A549 (cell line): ENCODE measurements at regions not wholly inside any gene's neighbourhood (a gene's known extent, or its start where the extent isn't known, plus 50 kb on each side); places are given as distances from the start of the nearest gene placed in this dataset.

Experiments used
- ATAC-seq, 2 experiments: fragments of 200-7000 bp in 1 of 2; fragments of >200 bp in 1 of 2; cut with Nextera tagmentation in 1 of 2; cut with Tn5 transposase in 1 of 2; 3 replicates each; pipeline versions ENCODE4 v1.8.0 to v1.9.1; 2018 to 2020; ENCODE audit warnings: mild to moderate bottlenecking in 1 of 2, moderate library complexity in 1 of 2
- CTCF ChIA-PET: fragments of 300-600 bp; sonication (Branson Sonifier 250); formaldehyde crosslinking; extraction: SDS; loops from one replicate; lab custom pipeline; 2021; ENCODE audit warnings: antibody characterized with exemption, inconsistent platforms; lab: Yijun Ruan, JAX
- POLR2A ChIA-PET: fragments of 350-600 bp; formaldehyde crosslinking; extraction: SDS; loops from one replicate; lab custom pipeline; 2021; ENCODE audit warnings: antibody characterized with exemption, inconsistent platforms; lab: Yijun Ruan, JAX
- DNase-seq, 2 experiments: peaks; one replicate each; pipeline versions ENCODE4 v3.0.0 to v3.0.0-alpha.2; 2011 to 2016; ENCODE audit warnings: low read depth in 1 of 2, low spot score in 1 of 2
- FAIRE-seq: peaks from 2 replicates; lab custom pipeline; 2011; peaks lifted over from hg19 to GRCh38; lab: Jason Lieb, UNC
- H3K27ac ChIP-seq, 2 experiments: fragments of >200 bp; sonication (Bioruptor Twin); formaldehyde crosslinking; 3 replicates each; pipeline ENCODE4 v1.5.1; 2016 to 2017
- H3K4me1 ChIP-seq: fragments of >200 bp; sonication (Bioruptor Twin); formaldehyde crosslinking; 3 replicates; pipeline ENCODE4 v1.6.1; 2016
- H3K4me2 ChIP-seq: fragments of >200 bp; sonication (Bioruptor Twin); formaldehyde crosslinking; 3 replicates; pipeline ENCODE4 v1.6.1; 2016
- H3K4me3 ChIP-seq: fragments of >200 bp; sonication (Bioruptor Twin); formaldehyde crosslinking; 3 replicates; pipeline ENCODE4 v1.5.1; 2016
- H3K9me3 ChIP-seq: fragments of >200 bp; sonication (Bioruptor Twin); formaldehyde crosslinking; 3 replicates; pipeline ENCODE4 v1.6.1; 2016
- CEBPB ChIP-seq, 2 experiments: fragments of >200 bp in 1 of 2; sonication (Bioruptor Twin) in 1 of 2; formaldehyde crosslinking in 1 of 2; IDR thresholded peaks; 2 replicates each; pipeline ENCODE4 v1.6.1; 2012 to 2016
- CHD4 ChIP-seq: fragments of 200-600 bp; sonication (generic); IDR thresholded peaks from 2 replicates; pipeline ENCODE4 v1.6.1; 2016; ENCODE audit warnings: antibody characterized with exemption, mild to moderate bottlenecking, borderline replicate concordance
- EP300 ChIP-seq, 2 experiments: fragments of >200 bp; sonication (Bioruptor Twin); formaldehyde crosslinking; IDR thresholded peaks; 2 replicates in 1 of 2; 3 replicates in 1 of 2; pipeline ENCODE4 v1.6.1; 2016 to 2017
- FOSB ChIP-seq: fragments of 250-450 bp; sonication (Bioruptor Pico); IDR thresholded peaks from 2 replicates; pipeline ENCODE4 v1.5.0; 2020; ENCODE audit warnings: mild to moderate bottlenecking, moderate library complexity
- FOSL2 ChIP-seq, 2 experiments: fragments of 450-650 bp in 1 of 2; fragments of >200 bp in 1 of 2; sonication (Bioruptor Twin) in 1 of 2; formaldehyde crosslinking; IDR thresholded peaks; 2 replicates each; pipeline versions ENCODE4 v1.5.0 to v1.6.1; 2016 to 2020; ENCODE audit warnings: mild to moderate bottlenecking in 1 of 2, moderate library complexity in 1 of 2
- FOXS1 ChIP-seq: fragments of 250-450 bp; sonication (Bioruptor Pico); IDR thresholded peaks from 2 replicates; pipeline ENCODE4 v1.5.0; 2020; ENCODE audit warnings: mild to moderate bottlenecking, moderate library complexity
- HOXA7 ChIP-seq: fragments of 250-450 bp; sonication (Bioruptor Pico); IDR thresholded peaks from 2 replicates; pipeline ENCODE4 v1.5.0; 2020; ENCODE audit warnings: mild to moderate bottlenecking, moderate library complexity
- HOXB13 ChIP-seq: fragments of 250-450 bp; sonication (Bioruptor Pico); IDR thresholded peaks from 2 replicates; pipeline ENCODE4 v1.5.0; 2020; ENCODE audit warnings: low read depth, mild to moderate bottlenecking, moderate library complexity
- JUN ChIP-seq, 2 experiments: fragments of >200 bp; sonication (Bioruptor Twin); formaldehyde crosslinking; IDR thresholded peaks; 2 replicates in 1 of 2; 3 replicates in 1 of 2; pipeline ENCODE4 v1.6.1; 2016 to 2017
- KDM1A ChIP-seq: fragments of 200-600 bp; sonication (generic); IDR thresholded peaks from 2 replicates; pipeline ENCODE4 v1.6.1; 2016; ENCODE audit warnings: low read depth, mild to moderate bottlenecking
- KDM5A ChIP-seq: fragments of 200-600 bp; sonication (generic); IDR thresholded peaks from 2 replicates; pipeline ENCODE4 v1.6.1; 2016; ENCODE audit warnings: antibody characterized with exemption, mild to moderate bottlenecking
- MAFK ChIP-seq: fragments of 450-650 bp; IDR thresholded peaks from 2 replicates; pipeline ENCODE4 v1.6.1; 2014; ENCODE audit not compliant: partially characterized antibody
- MAZ ChIP-seq: fragments of 150-350 bp; IDR thresholded peaks from 2 replicates; pipeline ENCODE4 v1.6.1; 2014; ENCODE audit warnings: antibody characterized with exemption, low read depth, low read length, borderline replicate concordance
- NPAS2 ChIP-seq: fragments of 250-450 bp; sonication (Bioruptor Pico); IDR thresholded peaks from 2 replicates; pipeline ENCODE4 v1.8.0; 2022; ENCODE audit warnings: mild to moderate bottlenecking, moderate library complexity, borderline replicate concordance
- POLR2AphosphoS2 ChIP-seq: conservative IDR thresholded peaks from 2 replicates; pipeline ENCODE4 v1.6.1; 2012; ENCODE audit warnings: low read length, improper control_type of control experiment, inconsistent platforms
- RFX5 ChIP-seq: fragments of 450-650 bp; IDR thresholded peaks from 2 replicates; pipeline ENCODE4 v1.7.1; 2014; ENCODE audit warnings: antibody characterized with exemption, mild to moderate bottlenecking, moderate library complexity
- SMC3 ChIP-seq: fragments of >200 bp; sonication (Bioruptor Twin); formaldehyde crosslinking; IDR thresholded peaks from 3 replicates; pipeline ENCODE4 v1.6.1; 2018; ENCODE audit warnings: inconsistent platforms
- SREBF2 ChIP-seq: fragments of 450-650 bp; IDR thresholded peaks from 2 replicates; pipeline ENCODE4 v1.6.1; 2014; ENCODE audit warnings: mild to moderate bottlenecking, moderate library complexity
- ZC3H11A ChIP-seq: fragments of 450-650 bp; IDR thresholded peaks from 2 replicates; pipeline ENCODE4 v1.6.1; 2014; ENCODE audit warnings: antibody characterized with exemption, mild to moderate bottlenecking
- WGBS: methylation state at CpG from one replicate; pipeline ENCODE4 v1.1.6; 2017; ENCODE audit errors: missing lambda C conversion rate; 5-methylcytosine and 5-hydroxymethylcytosine counted together
- TF ChIP-seq, protein P1 (sequence below): fragments of >200 bp; sonication (Bioruptor Twin); formaldehyde crosslinking; IDR thresholded peaks from 3 replicates; pipeline ENCODE4 v1.5.1; 2016
- TF ChIP-seq, protein P2 (sequence below): fragments of 450-650 bp; IDR thresholded peaks from 2 replicates; pipeline ENCODE4 v1.6.1; 2014; ENCODE audit warnings: antibody characterized with exemption
- TF ChIP-seq, protein P3 (sequence below): IDR thresholded peaks from 2 replicates; pipeline ENCODE4 v1.6.1; 2012; ENCODE audit warnings: low read depth, borderline replicate concordance
- TF ChIP-seq, protein P4 (sequence below): fragments of 250-450 bp; sonication (Bioruptor Pico); IDR thresholded peaks from 2 replicates; pipeline ENCODE4 v1.5.0; 2021; ENCODE audit warnings: mild to moderate bottlenecking, moderate library complexity, borderline replicate concordance
- TF ChIP-seq, protein P5 (sequence below): fragments of 200-600 bp; sonication (generic); IDR thresholded peaks from 2 replicates; pipeline ENCODE4 v1.6.1; 2016; ENCODE audit warnings: antibody characterized with exemption, mild to moderate bottlenecking, moderate library complexity
- TF ChIP-seq, protein P6 (sequence below): fragments of >200 bp; sonication (Bioruptor Twin); formaldehyde crosslinking; IDR thresholded peaks from 3 replicates; pipeline ENCODE4 v1.6.1; 2016

DNA sequence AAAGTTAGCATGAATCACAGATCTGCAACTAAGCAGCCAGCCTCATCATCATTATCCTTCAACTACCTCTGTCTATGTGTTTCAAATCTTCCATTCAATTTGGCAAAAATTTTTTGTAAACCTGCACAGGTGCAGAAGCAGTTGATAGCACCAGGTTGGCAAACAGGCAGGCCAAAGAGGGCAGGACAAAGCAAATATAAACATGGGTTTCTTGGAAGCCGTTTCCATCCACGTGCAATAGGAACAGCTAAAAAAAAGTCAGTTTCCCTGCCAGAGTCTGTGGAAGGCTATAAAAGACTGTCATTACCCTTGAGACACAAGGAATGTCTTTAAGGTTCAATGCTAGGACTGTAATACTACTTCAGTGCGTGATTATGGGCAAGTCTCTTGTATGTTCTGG lies 253.2 kb downstream of the PDHA2 start:
- Histone ChIP-seq H3K9me3 (no peaks in the 10 kb centered on the region), H3K4me1 (no peaks in the 10 kb centered on the region), H3K27ac (no peak overlapping the region)
- ATAC-seq, result no peak
- DNase-seq, result no peak
- FAIRE-seq, result no peak
- POLR2A ChIA-PET, result no interaction called here
- TF ChIP-seq KDM1A (no peak), EP300 (IDR thresholded peaks at IDR 0.05) (no peak), SMC3 (no peak), FOSL2 (IDR thresholded peaks at IDR 0.05) (no peak), FOSL2 (CRISPR knock-in tag; IDR thresholded peaks at IDR 0.05) (no peak), HOXA7 (no peak), MAFK (no peak), NPAS2 (CRISPR knock-in tag) (no peak), POLR2AphosphoS2 (no peak), FOXS1 (CRISPR knock-in tag) (no peak), HOXB13 (CRISPR knock-in tag) (no peak)
- TF ChIP-seq, protein P1, sequence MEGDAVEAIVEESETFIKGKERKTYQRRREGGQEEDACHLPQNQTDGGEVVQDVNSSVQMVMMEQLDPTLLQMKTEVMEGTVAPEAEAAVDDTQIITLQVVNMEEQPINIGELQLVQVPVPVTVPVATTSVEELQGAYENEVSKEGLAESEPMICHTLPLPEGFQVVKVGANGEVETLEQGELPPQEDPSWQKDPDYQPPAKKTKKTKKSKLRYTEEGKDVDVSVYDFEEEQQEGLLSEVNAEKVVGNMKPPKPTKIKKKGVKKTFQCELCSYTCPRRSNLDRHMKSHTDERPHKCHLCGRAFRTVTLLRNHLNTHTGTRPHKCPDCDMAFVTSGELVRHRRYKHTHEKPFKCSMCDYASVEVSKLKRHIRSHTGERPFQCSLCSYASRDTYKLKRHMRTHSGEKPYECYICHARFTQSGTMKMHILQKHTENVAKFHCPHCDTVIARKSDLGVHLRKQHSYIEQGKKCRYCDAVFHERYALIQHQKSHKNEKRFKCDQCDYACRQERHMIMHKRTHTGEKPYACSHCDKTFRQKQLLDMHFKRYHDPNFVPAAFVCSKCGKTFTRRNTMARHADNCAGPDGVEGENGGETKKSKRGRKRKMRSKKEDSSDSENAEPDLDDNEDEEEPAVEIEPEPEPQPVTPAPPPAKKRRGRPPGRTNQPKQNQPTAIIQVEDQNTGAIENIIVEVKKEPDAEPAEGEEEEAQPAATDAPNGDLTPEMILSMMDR, result no peak
- TF ChIP-seq, protein P2, sequence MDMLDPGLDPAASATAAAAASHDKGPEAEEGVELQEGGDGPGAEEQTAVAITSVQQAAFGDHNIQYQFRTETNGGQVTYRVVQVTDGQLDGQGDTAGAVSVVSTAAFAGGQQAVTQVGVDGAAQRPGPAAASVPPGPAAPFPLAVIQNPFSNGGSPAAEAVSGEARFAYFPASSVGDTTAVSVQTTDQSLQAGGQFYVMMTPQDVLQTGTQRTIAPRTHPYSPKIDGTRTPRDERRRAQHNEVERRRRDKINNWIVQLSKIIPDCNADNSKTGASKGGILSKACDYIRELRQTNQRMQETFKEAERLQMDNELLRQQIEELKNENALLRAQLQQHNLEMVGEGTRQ, result no peak
- TF ChIP-seq, all 56 proteins: peak for 0
- Histone ChIP-seq H3K4me3 (no peak overlapping the region), H3K4me2 (no peak overlapping the region)
- CTCF ChIA-PET, result no interaction called here
- WGBS, result 10% methylated on average over 3 of the region's 3 CpGs

DNA sequence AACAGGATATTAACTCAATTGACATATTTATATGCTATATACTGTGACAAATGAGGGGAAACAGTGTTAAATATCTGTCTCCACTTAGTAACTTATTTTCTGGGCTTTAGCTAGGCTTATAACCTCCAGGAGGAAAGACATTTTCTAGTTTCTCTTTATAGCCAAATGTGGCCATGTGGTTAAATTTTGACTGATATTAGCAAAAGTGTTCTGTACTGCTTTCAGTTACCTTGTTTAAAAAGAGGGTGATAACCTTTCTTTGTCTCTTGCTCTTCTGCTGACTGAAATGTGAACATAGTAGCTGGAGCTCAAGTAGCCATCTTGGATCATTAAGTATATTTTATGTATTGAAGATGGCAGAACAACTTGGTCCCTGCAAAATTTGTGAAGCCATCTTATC lies 253.7 kb downstream of the PDHA2 start:
- no peak for ATAC-seq
- Histone ChIP-seq H3K4me2 (no peak overlapping the region), H3K4me1 (no peaks in the 10 kb centered on the region), H3K27ac (no peak overlapping the region), H3K4me3 (no peak overlapping the region), H3K9me3 (no peaks in the 10 kb centered on the region)
- TF ChIP-seq HOXB13 (CRISPR knock-in tag) (no peak), MAFK (no peak), FOXS1 (CRISPR knock-in tag) (no peak), CHD4 (no peak), JUN (IDR thresholded peaks at IDR 0.05) (no peak), MAZ (no peak), KDM5A (no peak), POLR2AphosphoS2 (no peak), ZC3H11A (no peak), CEBPB (IDR thresholded peaks at IDR 0.05) (no peak), RFX5 (no peak), SREBF2 (no peak)
- TF ChIP-seq, protein P3, sequence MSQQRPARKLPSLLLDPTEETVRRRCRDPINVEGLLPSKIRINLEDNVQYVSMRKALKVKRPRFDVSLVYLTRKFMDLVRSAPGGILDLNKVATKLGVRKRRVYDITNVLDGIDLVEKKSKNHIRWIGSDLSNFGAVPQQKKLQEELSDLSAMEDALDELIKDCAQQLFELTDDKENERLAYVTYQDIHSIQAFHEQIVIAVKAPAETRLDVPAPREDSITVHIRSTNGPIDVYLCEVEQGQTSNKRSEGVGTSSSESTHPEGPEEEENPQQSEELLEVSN, result no peak
- no peak for FAIRE-seq
- DNase-seq, result no peak
- POLR2A ChIA-PET, result no interaction called here
- CTCF ChIA-PET, result no interaction called here

DNA sequence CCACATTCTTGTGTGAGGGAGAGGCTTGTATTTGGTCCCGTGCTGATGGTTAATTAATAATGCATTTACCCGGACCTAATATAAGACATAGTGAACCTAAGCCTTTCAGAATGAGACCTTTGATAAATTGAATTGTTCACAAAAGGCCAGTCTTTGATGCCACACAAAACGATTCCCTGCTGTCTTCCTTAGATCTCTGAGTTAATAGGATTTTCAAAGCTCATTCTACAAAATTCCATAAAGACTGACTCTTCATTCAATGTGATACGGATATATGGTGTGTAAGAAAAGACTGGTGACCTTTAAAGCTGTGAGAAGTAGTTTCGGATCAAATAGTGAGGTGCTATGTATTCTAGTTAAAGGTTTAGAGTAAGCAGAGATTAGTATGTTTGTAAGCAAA lies 254.3 kb downstream of the PDHA2 start:
- WGBS, result 34% methylated on average over 5 of the region's 5 CpGs
- Histone ChIP-seq H3K4me3 (no peak overlapping the region), H3K4me2 (no peak overlapping the region)
- TF ChIP-seq, protein P4, sequence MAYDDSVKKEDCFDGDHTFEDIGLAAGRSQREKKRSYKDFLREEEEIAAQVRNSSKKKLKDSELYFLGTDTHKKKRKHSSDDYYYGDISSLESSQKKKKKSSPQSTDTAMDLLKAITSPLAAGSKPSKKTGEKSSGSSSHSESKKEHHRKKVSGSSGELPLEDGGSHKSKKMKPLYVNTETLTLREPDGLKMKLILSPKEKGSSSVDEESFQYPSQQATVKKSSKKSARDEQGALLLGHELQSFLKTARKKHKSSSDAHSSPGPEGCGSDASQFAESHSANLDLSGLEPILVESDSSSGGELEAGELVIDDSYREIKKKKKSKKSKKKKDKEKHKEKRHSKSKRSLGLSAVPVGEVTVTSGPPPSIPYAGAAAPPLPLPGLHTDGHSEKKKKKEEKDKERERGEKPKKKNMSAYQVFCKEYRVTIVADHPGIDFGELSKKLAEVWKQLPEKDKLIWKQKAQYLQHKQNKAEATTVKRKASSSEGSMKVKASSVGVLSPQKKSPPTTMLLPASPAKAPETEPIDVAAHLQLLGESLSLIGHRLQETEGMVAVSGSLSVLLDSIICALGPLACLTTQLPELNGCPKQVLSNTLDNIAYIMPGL (CRISPR knock-in tag), result no peak
- no peak for TF ChIP-seq FOSB (CRISPR knock-in tag)
- TF ChIP-seq, protein P5, sequence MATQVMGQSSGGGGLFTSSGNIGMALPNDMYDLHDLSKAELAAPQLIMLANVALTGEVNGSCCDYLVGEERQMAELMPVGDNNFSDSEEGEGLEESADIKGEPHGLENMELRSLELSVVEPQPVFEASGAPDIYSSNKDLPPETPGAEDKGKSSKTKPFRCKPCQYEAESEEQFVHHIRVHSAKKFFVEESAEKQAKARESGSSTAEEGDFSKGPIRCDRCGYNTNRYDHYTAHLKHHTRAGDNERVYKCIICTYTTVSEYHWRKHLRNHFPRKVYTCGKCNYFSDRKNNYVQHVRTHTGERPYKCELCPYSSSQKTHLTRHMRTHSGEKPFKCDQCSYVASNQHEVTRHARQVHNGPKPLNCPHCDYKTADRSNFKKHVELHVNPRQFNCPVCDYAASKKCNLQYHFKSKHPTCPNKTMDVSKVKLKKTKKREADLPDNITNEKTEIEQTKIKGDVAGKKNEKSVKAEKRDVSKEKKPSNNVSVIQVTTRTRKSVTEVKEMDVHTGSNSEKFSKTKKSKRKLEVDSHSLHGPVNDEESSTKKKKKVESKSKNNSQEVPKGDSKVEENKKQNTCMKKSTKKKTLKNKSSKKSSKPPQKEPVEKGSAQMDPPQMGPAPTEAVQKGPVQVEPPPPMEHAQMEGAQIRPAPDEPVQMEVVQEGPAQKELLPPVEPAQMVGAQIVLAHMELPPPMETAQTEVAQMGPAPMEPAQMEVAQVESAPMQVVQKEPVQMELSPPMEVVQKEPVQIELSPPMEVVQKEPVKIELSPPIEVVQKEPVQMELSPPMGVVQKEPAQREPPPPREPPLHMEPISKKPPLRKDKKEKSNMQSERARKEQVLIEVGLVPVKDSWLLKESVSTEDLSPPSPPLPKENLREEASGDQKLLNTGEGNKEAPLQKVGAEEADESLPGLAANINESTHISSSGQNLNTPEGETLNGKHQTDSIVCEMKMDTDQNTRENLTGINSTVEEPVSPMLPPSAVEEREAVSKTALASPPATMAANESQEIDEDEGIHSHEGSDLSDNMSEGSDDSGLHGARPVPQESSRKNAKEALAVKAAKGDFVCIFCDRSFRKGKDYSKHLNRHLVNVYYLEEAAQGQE, result no peak
- TF ChIP-seq, protein P6, sequence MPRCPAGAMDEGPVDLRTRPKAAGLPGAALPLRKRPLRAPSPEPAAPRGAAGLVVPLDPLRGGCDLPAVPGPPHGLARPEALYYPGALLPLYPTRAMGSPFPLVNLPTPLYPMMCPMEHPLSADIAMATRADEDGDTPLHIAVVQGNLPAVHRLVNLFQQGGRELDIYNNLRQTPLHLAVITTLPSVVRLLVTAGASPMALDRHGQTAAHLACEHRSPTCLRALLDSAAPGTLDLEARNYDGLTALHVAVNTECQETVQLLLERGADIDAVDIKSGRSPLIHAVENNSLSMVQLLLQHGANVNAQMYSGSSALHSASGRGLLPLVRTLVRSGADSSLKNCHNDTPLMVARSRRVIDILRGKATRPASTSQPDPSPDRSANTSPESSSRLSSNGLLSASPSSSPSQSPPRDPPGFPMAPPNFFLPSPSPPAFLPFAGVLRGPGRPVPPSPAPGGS, result no peak
- TF ChIP-seq, all 56 proteins: peak for 0
- Histone ChIP-seq H3K4me1 (no peaks in the 10 kb centered on the region), H3K27ac (no peak overlapping the region), H3K9me3 (no peaks in the 10 kb centered on the region)
- no peak for FAIRE-seq
- ChIA-PET CTCF (no interaction called here), POLR2A (no interaction called here)
- ATAC-seq, result no peak
- DNase-seq, result no peak
